COLO668 (cell line): ENCODE measurements at regions not wholly inside any gene's neighbourhood (a gene's known extent, or its start where the extent isn't known, plus 50 kb on each side); places are given as distances from the start of the nearest gene placed in this dataset.

Experiments used
- DNase-seq: peaks from one replicate; lab custom pipeline; 2025; ENCODE audit not compliant: unreplicated experiment; lab: John Stamatoyannopoulos, UW

DNA sequence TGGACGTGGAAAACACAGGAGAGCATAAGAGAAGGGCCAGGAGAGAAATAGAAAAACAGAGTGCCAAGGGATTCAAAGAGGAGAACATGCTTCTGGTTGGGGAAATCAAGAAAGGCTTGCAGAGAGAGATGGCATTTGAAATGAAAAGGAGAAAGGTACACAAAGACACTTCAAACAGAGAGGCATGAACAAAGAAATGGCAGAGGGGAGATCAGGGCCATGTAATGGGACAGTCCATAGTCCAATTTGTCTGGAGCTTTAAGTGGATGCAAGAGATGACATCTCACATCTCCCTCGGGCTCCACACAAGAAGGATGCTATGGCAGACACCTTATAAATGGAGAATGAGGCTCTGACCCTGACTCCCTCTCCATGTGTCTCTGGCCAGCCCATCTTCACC is 331.1 kb downstream of the MLLT3 start:
- no peak for DNase-seq

DNA sequence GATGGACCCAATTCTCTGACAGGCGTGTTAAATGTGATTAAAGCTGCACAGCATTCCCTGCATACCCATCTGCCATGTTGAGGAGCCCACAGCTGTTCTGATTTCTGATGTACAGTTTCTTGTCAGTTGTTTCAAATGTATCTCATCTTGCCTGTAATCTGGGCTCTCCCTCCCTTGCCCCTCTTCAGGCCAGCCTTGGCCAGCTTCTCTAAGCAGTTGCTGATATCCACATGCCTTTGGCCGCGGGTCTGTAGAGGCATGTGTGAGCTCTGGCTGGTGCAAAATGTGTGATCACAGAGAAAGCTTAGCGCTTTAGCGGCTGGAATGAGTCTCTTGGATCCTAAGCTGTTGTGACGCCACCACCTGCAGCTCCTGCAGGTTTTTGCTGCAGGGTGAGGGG is 332.0 kb downstream of the MLLT3 start:
- DNase-seq, result no peak

DNA sequence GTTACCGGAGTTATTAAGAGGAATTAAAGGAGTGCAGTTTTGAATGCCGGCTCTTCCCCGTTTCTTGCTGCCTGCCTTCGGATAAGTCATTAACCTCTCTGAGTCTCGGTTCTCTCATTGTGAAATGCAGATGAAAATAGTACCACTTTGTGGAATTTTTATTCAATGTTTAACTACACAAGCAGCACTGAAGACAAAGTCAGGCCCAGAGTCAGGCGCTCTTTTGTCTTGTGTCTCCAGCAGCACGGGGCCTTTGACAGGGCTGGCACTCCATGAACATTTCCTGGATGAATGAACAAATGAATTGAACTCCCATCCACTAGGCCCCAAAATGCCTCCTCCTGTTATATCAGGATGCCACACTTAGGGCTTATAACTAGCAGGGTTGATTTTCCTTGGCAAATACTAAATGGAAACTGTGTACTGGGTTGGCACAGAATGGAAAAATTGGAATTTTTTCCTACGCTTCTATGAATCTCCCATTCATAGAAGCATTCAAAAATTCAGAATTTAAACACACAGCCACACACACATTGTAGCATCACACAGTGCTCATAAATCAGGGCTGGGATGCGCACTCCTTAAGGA is 332.8 kb downstream of the MLLT3 start:
- DNase-seq, result no peak

GRCh38 chr9:20286969-20287368 is 335.3 kb downstream of the MLLT3 start:
- DNase-seq, result no peak

DNA sequence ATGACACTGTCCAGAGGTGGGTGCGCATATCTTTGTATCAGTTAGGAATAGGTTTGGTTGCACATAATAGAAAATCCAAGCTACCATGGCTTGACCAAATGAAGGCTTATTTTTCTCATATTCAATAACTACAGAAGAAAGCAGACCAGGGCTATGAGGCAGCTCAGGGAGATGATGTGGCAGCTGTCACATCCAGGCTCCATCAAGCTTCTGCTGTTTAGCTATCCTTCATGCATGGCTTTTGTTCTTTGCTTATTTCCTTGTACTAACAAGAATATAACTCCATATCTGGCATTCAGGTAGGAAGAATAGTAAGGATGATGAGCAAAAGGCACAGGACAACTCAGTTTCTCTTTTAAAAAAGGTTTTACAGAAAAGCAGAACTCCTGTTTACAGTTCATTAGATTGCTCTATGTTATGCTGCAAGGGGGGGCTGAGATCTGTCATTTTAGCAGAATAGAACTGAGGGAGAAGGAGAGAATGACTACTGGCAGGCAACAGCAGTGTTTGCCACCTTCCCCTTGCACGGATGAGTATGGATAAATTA is 336.1 kb downstream of the MLLT3 start:
- DNase-seq, result no peak

- no peak for DNase-seq
These were observed 337.6 kb downstream of the MLLT3 start for GRCh38 chr9:20284601-20285289.

DNA sequence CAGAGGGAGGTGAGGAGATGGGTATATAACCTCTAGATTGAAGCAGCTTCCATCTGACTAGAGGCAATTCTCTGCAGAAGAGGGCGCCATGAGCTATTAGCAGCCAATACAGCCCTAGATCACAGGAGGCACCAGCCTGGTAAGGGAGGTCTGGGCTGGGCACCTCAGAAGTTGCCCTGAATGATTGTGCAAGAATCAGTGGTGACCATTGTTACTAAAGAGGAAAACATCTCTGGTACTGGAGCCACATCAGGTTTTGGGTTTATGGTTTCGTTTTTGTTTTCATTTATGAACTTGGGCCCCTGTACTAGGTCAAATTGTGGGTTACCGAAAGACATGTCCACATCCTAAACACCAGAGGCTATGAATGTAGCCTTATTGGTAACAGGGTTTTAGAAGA is 342.0 kb downstream of the MLLT3 start:
- no peak for DNase-seq

- no peak for DNase-seq
These were observed 345.5 kb downstream of the MLLT3 start for GRCh38 chr9:20276762-20277161.

- DNase-seq, result no peak
These were observed 350.6 kb downstream of the MLLT3 start for GRCh38 chr9:20271723-20272122.

- DNase-seq, result no peak
These were observed 351.2 kb downstream of the MLLT3 start for GRCh38 chr9:20271096-20271495.

- no peak for DNase-seq
These were observed 352.1 kb downstream of the MLLT3 start for GRCh38 chr9:20270161-20270560.

- no peak for DNase-seq
These were observed 352.7 kb downstream of the MLLT3 start for GRCh38 chr9:20269620-20270019.

DNA sequence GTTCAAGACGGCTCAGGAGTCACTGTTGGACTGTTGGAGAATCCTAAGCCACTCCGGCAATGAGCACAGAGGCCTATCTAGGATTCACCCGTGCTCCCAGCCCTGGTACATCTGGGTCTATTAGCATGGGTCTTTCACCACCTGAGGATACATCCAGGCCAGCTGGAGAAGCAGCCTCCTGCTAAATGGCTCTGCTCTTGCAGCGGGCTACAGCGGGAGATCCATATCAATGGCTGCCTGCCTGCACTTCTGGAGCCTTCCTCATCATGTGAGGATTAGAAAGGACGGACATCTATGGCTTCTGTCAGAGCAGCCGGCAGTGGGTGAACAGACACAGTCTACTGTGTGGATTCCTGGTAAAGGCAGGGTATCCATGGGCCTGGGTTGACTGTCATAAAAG is 357.4 kb downstream of the MLLT3 start:
- DNase-seq, result no peak

GRCh38 chr9:20262611-20263010 is 359.7 kb downstream of the MLLT3 start:
- no peak for DNase-seq

- DNase-seq, result no peak
These were observed 365.9 kb downstream of the MLLT3 start for GRCh38 chr9:20256284-20256948.

GRCh38 chr9:20255052-20255451 is 367.2 kb downstream of the MLLT3 start:
- no peak for DNase-seq

DNA sequence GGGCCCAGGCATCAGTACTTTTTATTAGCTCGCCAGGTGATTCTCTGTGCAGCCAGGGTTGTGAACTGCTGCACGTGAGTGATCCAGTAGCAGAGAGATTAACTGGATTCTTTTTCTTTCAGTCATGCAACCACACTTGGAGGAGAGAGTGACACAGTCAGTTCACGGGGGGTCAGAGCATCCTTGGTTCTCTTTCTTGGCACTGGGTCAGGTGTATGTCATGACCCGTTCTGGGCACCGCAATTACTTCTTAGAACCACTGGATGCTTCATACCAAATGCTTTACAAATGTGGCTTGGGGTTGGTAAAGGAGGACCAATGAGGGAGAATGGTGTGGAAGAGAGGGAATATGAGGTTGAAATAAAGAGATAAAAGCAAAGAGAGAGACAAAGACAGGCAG is 368.7 kb downstream of the MLLT3 start:
- DNase-seq, result no peak

GRCh38 chr9:20252778-20253177 is 369.5 kb downstream of the MLLT3 start:
- DNase-seq, result no peak

DNA sequence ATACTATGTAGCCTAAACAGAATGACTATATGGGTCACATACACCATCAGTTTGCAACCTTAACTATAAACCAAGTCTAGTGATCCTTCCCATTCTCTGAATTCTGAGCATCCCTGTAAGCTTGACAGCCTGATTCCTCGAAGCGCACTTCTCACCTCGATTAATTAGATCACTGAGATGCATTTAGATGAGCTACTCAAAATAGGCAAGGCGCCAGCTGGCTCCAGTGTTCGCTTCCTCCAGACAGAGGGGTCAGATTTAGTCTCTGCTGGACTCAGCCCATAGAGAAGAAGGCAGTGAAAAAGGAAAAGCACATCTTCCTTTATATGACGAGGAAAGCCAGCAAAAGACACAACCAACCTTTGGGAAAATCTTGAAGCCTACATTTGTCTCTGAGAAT is 371.5 kb downstream of the MLLT3 start:
- no peak for DNase-seq

GRCh38 chr9:20244271-20244670 is 378.0 kb downstream of the MLLT3 start:
- no peak for DNase-seq

DNA sequence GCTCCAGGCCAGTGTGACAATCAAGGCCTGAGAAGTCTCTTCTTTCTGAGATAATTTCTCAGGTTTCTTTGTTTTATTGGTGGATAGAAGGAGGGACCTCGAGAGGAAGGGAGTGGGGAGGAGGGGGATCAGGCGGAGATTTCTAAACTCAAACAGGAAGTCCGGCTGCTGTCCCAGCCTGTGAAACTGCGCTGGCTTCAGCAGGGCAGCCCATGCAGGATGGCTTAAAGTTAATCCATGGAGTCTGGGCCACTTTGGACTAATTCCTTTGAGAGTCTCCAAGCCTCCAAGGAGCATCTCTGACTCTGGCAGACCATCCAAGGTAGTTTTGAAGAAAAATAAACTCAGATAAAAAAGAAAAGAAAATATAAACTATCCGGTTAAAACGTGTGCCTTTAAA is 378.5 kb downstream of the MLLT3 start:
- no peak for DNase-seq

DNA sequence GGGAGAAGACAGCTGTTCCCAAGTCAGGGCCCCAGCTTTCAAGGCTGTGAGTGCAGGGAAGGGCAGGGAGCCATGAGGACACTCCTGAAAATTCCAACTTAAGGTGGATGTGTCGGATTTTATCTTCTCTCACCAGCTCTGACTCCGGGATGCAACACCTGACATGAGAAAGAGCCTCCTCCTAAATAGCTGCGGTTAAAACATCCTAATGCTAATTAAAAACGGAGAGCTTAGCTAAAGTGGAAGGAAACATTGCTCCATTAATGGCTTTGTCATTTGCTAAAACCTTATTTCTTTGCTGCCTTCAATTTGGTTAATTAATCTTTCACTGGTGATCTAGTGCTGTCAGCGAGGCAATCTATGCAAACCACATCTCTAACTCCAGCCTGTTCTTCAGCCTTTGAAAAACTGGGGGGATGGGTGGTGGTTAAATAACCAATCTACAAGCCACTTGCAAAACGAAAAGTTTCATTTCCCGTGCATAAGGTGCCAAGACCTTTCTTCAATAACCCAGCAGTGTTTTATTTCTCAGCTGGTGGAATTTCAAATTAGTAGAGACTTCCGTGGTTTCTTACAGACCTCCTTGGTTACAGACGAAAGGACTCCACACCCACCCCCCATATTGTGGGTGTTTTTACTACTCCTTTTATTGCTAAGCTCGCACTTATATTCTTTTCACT is 379.6 kb downstream of the MLLT3 start:
- no peak for DNase-seq
